ENCODE measurements at regions not wholly inside any gene's neighbourhood (a gene's known extent, or its start where the extent isn't known, plus 50 kb on each side); places are given as distances from the start of the nearest gene placed in this dataset.

- Histone ChIP-seq H3K4me2 (ENCODE audit: low read length) (no peak overlapping the region), H3K27me3 (ENCODE audit: insufficient read depth, low read depth, low read length) (no peaks in the 10 kb centered on the region), H3K9ac (ENCODE audit: low read length) (no peak overlapping the region), H3K9me3 (ENCODE audit: low read length) (no peaks in the 10 kb centered on the region), H3K36me3 (ENCODE audit: insufficient read depth, low read length) (no peaks in the 10 kb centered on the region), H3K79me2 (replicated peaks; ENCODE audit: insufficient read depth, low read length) (no peaks in the 10 kb centered on the region), H3K4me3 (ENCODE audit: low read length) (no peak overlapping the region), H4K20me1 (ENCODE audit: insufficient read depth) (no peaks in the 10 kb centered on the region), H2AFZ (ENCODE audit: low read depth, low read length) (no peak overlapping the region), H3F3A (ENCODE audit: insufficient read depth, low read length, poor library complexity, severe bottlenecking) (no peaks in the 10 kb centered on the region), H3K27ac (ENCODE audit: low read length) (no peak overlapping the region), H3K9me2 (ENCODE audit: insufficient read depth, low read length) (no peaks in the 10 kb centered on the region)
- TF ChIP-seq, protein P1, sequence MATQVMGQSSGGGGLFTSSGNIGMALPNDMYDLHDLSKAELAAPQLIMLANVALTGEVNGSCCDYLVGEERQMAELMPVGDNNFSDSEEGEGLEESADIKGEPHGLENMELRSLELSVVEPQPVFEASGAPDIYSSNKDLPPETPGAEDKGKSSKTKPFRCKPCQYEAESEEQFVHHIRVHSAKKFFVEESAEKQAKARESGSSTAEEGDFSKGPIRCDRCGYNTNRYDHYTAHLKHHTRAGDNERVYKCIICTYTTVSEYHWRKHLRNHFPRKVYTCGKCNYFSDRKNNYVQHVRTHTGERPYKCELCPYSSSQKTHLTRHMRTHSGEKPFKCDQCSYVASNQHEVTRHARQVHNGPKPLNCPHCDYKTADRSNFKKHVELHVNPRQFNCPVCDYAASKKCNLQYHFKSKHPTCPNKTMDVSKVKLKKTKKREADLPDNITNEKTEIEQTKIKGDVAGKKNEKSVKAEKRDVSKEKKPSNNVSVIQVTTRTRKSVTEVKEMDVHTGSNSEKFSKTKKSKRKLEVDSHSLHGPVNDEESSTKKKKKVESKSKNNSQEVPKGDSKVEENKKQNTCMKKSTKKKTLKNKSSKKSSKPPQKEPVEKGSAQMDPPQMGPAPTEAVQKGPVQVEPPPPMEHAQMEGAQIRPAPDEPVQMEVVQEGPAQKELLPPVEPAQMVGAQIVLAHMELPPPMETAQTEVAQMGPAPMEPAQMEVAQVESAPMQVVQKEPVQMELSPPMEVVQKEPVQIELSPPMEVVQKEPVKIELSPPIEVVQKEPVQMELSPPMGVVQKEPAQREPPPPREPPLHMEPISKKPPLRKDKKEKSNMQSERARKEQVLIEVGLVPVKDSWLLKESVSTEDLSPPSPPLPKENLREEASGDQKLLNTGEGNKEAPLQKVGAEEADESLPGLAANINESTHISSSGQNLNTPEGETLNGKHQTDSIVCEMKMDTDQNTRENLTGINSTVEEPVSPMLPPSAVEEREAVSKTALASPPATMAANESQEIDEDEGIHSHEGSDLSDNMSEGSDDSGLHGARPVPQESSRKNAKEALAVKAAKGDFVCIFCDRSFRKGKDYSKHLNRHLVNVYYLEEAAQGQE (IDR thresholded peaks at IDR 0.05; ENCODE audit: borderline replicate concordance), result no peak
Measured at GRCh38 chr6:21476112-21476511, 117.4 kb upstream of the SOX4 start.

- Histone ChIP-seq H3K27me3 (ENCODE audit: insufficient read depth, low read depth, low read length) (no peaks in the 10 kb centered on the region), H3K9me2 (ENCODE audit: insufficient read depth, low read length) (no peaks in the 10 kb centered on the region), H3K4me3 (ENCODE audit: low read length) (no peak overlapping the region), H3K9me3 (ENCODE audit: low read length) (no peaks in the 10 kb centered on the region), H3K79me2 (replicated peaks; ENCODE audit: insufficient read depth, low read length) (no peaks in the 10 kb centered on the region), H3K27ac (ENCODE audit: low read length) (no peak overlapping the region), H4K20me1 (ENCODE audit: insufficient read depth) (no peaks in the 10 kb centered on the region), H3K9ac (ENCODE audit: low read length) (no peak overlapping the region), H3F3A (ENCODE audit: insufficient read depth, low read length, poor library complexity, severe bottlenecking) (no peaks in the 10 kb centered on the region), H3K4me2 (ENCODE audit: low read length) (no peak overlapping the region), H3K36me3 (ENCODE audit: insufficient read depth, low read length) (no peaks in the 10 kb centered on the region), H2AFZ (ENCODE audit: low read depth, low read length) (no peak overlapping the region)
- TF ChIP-seq EZH2 (IDR thresholded peaks at IDR 0.05; ENCODE audit: borderline replicate concordance, insufficient read depth, low read length, poor library complexity, severe bottlenecking) (no peak), SMC3 (conservative IDR thresholded peaks at IDR 0.05; ENCODE audit: poor library complexity) (no peak), TAF1 (IDR thresholded peaks at IDR 0.05; ENCODE audit: low read depth) (no peak), POLR2AphosphoS5 (IDR thresholded peaks at IDR 0.05) (no peak), MXI1 (conservative IDR thresholded peaks at IDR 0.05; ENCODE audit: poor library complexity, severe bottlenecking) (no peak), CTCF (IDR thresholded peaks at IDR 0.05; ENCODE audit: poor library complexity, severe bottlenecking) (no peak), EP300 (conservative IDR thresholded peaks at IDR 0.05; ENCODE audit: poor library complexity, severe bottlenecking) (no peak), RAD21 (conservative IDR thresholded peaks at IDR 0.05) (no peak)
- TF ChIP-seq, protein P1 (IDR thresholded peaks at IDR 0.05; ENCODE audit: borderline replicate concordance), result no peak
Measured at GRCh38 chr6:21478411-21478810, 115.1 kb upstream of the SOX4 start.
